ENCODE measurements at regions not wholly inside any gene's neighbourhood (a gene's known extent, or its start where the extent isn't known, plus 50 kb on each side); places are given as distances from the start of the nearest gene placed in this dataset.
A peak's percentile ranks its signal among the peaks of the same experiment; 100 is the strongest.

DNA sequence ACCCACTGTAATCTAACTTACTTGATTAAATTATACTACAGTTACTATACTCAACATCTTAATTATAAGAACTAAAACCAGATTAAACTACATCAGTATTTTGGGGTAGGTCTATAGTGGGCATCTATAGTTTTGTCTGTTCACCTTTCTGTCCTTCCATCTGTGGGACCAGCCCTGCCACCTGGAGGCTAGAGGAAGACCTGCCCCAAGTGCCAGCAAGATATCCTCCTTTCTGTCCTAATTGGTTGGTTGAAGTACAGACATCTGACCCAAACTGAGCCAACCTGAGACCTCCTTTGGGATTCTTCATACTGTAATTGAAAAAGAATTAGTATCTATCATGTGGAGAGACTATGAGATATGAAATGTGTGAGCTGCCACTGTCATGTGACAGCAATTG, 172.2 kb upstream of the TLL1 start:
- no peak overlapping the region for H3K27ac ChIP-seq
- TF ChIP-seq, protein P1, sequence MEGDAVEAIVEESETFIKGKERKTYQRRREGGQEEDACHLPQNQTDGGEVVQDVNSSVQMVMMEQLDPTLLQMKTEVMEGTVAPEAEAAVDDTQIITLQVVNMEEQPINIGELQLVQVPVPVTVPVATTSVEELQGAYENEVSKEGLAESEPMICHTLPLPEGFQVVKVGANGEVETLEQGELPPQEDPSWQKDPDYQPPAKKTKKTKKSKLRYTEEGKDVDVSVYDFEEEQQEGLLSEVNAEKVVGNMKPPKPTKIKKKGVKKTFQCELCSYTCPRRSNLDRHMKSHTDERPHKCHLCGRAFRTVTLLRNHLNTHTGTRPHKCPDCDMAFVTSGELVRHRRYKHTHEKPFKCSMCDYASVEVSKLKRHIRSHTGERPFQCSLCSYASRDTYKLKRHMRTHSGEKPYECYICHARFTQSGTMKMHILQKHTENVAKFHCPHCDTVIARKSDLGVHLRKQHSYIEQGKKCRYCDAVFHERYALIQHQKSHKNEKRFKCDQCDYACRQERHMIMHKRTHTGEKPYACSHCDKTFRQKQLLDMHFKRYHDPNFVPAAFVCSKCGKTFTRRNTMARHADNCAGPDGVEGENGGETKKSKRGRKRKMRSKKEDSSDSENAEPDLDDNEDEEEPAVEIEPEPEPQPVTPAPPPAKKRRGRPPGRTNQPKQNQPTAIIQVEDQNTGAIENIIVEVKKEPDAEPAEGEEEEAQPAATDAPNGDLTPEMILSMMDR (IDR thresholded peaks at IDR 0.05) = peak; percentile 39
- no peak for TF ChIP-seq ZFX (IDR thresholded peaks at IDR 0.05; ENCODE audit: borderline replicate concordance)

DNA sequence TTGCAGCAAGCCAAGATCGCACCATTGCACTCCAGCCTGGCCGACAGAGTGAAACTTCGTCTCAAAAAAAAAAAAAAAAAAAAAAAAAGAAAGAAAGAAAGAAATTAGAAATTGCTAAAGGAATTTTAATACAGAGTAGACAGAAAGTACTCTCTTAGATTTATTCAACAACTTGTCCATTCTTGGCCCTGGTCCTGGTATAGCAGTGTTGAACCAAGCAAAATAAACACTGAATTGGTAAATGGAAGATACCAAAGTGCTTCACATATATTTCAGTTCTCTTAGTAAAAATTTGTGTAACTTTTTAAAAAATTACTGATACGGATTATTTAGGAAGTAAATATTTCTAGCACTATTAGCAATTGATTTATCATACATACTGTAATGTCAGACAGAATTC, 165.9 kb upstream of the TLL1 start:
- TF ChIP-seq, protein P1 (IDR thresholded peaks at IDR 0.05) = no peak
- no peak for TF ChIP-seq ZFX (IDR thresholded peaks at IDR 0.05; ENCODE audit: borderline replicate concordance)

DNA sequence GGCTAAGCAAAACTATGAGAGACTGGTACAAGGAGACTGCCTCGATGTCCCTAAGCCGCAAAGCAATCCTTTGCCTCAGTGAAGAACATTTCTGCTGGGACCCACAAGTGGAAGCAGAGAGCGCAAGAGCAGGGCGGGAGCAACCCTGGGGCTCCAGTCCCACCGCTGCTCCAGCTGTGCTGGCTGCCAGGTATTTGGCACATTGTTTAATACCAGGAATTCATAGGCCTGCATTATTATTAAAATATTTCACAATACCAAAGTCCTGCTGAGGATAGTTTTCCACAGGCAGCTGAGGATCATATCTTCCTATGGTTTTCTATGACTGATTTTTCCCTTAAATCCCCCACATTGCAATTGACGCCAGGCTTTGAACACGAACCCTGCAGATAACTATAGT, 163.5 kb upstream of the TLL1 start:
- H3K27ac ChIP-seq = no peak overlapping the region
- TF ChIP-seq, protein P1 (IDR thresholded peaks at IDR 0.05) = no peak
- no peak for TF ChIP-seq ZFX (IDR thresholded peaks at IDR 0.05; ENCODE audit: borderline replicate concordance)

More for the DNA sequence above, 165.9 kb upstream of the TLL1 start:
- H3K27ac ChIP-seq = no peak overlapping the region

DNA sequence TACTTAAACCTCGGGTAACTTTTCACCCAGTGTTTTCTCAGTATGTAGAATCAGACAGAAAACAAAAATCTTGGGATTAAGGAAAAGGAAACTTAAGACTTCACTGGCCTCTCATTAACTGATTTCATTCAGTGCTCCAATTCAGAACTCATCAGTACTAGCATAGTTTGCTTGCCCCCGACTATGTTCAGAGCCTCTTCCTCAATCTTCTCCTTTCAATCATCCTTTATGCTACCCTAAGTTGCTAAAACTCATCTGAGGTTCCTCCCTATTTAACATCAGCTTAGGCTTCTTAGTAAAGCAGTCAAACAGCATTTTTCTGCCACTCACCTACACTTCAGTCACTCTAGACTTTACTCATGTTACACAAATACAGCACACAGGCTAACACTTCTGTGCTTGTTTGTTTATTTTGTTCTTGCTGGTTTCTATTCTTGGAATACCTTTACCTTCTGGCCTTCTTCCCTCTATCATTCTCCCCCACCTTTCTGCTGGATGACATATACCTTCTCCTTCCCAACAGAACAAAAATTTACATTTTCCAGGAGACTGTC, 163.0 kb upstream of the TLL1 start:
- no peak overlapping the region for H3K27ac ChIP-seq
- no peak for TF ChIP-seq ZFX (IDR thresholded peaks at IDR 0.05; ENCODE audit: borderline replicate concordance)
- TF ChIP-seq, protein P1 (IDR thresholded peaks at IDR 0.05) = no peak

DNA sequence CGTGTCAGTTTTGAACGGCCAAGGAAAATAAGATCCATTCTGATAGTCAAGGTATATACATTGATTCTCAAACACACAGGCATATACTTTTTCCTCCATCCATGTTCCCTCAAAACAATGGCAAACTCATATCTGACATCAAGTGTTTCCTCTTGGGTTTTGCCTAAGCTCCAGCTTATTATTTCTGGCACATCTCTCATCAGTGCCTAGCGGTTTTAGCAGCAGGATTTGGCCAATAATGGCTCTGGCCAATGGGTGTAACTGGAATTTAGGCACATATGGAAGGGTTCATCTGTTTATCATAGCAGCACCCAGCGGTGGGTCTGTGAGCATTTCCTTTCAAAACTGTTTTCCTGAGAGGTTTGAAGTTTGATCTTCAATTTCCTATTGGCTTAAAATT, 161.6 kb upstream of the TLL1 start:
- no peak for TF ChIP-seq ZFX (IDR thresholded peaks at IDR 0.05; ENCODE audit: borderline replicate concordance)
- TF ChIP-seq, protein P1 (IDR thresholded peaks at IDR 0.05) = no peak
- H3K27ac ChIP-seq = no peak overlapping the region

DNA sequence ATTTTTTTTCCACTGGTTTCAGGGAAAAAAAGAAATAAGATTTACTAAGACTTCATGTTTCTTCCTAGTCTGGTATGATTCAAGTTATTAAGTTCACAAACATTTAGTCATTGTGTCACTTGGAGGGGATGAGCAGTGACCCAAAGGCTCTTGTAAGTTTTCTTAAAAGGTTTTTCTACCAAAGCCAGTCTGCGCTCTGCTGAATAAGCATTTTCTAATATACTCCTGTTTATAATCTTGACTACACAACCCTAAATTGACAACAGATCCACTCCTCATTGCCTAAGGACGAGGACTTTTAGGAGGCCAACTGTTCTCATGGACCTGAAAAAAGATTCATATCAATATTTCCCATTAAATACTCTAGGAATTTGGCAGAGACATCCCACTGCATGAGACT, 161.1 kb upstream of the TLL1 start:
- no peak overlapping the region for H3K27ac ChIP-seq
- no peak for TF ChIP-seq ZFX (IDR thresholded peaks at IDR 0.05; ENCODE audit: borderline replicate concordance)
- TF ChIP-seq, protein P1 (IDR thresholded peaks at IDR 0.05) = no peak

DNA sequence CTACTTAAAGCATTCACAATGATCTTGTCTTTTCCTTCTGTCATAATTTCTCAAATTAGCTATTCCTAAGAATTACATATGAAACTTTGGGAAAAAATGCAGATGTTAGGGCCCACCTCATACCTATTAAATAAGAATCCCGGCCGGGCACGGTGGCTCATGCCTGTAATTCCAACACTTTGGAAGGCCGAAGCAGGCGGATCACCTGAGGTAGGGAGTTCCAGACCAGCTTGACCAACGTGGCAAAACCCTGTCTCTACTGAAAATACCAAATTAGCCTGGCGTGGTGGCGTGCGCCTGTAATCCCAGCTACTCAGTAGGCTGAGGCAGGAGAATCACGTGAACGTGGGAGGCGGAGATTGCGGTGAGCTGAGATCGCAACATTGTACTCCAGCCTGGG, 158.4 kb upstream of the TLL1 start:
- H3K27ac ChIP-seq = no peak overlapping the region
- TF ChIP-seq, protein P1 (IDR thresholded peaks at IDR 0.05) = no peak
- no peak for TF ChIP-seq ZFX (IDR thresholded peaks at IDR 0.05; ENCODE audit: borderline replicate concordance)
